Activated T-cell treated with anti-CD3 and anti-CD28 coated beads, Interleukin-2, amount 50 U/mL, for 4 hours (primary cell): ENCODE measurements at regions not wholly inside any gene's neighbourhood (a gene's known extent, or its start where the extent isn't known, plus 50 kb on each side); places are given as distances from the start of the nearest gene placed in this dataset.

Experiments
- ATAC-seq, 2 donors: fragments of 200-7000 bp; cut with Tn5 transposase; one replicate each; pipeline ENCODE4 v1.10.0; 2021
- DNase-seq: peaks from one replicate; pipeline ENCODE4 v3.0.0-alpha.2; 2020
- H3K27me3 Mint-ChIP-seq: one replicate; pipeline ENCODE4 v1.8.0; 2021; ENCODE audit warnings: low read depth, mixed read lengths
- H3K36me3 Mint-ChIP-seq: one replicate; pipeline ENCODE4 v1.8.0; 2022; ENCODE audit warnings: mixed read lengths; ENCODE audit not compliant: insufficient read depth
- H3K4me1 Mint-ChIP-seq: one replicate; pipeline ENCODE4 v1.8.0; 2021; ENCODE audit warnings: low read depth, mixed read lengths
- H3K4me3 Mint-ChIP-seq: one replicate; pipeline ENCODE4 v1.8.0; 2021; ENCODE audit warnings: mild to moderate bottlenecking, moderate library complexity, mixed read lengths
- H3K9me3 Mint-ChIP-seq: one replicate; pipeline ENCODE4 v1.8.0; 2021; ENCODE audit warnings: mixed read lengths

GRCh38 chr2:239689410-239689809, 288.6 kb upstream of the HDAC4 start:
- Mint-ChIP-seq H3K27me3 (peaks cover 17% of the 10 kb centered on the region), H3K4me1 (no peaks in the 10 kb centered on the region), H3K4me3 (no peak overlapping the region), H3K9me3 (no peaks in the 10 kb centered on the region), H3K36me3 (no peaks in the 10 kb centered on the region)
- ATAC-seq (no peak), DNase-seq (no peak)

GRCh38 chr2:239688840-239689239, 288.0 kb upstream of the HDAC4 start:
- no peak for DNase-seq
- H3K36me3 Mint-ChIP-seq, result no peaks in the 10 kb centered on the region

GRCh38 chr2:239688122-239688681, 287.4 kb upstream of the HDAC4 start:
- no peaks in the 10 kb centered on the region for H3K9me3 Mint-ChIP-seq
- no peaks in the 10 kb centered on the region for H3K4me1 Mint-ChIP-seq
- H3K4me3 Mint-ChIP-seq, result no peak overlapping the region
- no peak for DNase-seq
- no peak for ATAC-seq
- no peaks in the 10 kb centered on the region for H3K36me3 Mint-ChIP-seq
- H3K27me3 Mint-ChIP-seq, result peaks cover 24% of the 10 kb centered on the region

More at GRCh38 chr2:239688840-239689239, 288.0 kb upstream of the HDAC4 start:
- Mint-ChIP-seq H3K27me3 (peaks cover 22% of the 10 kb centered on the region), H3K4me3 (no peak overlapping the region), H3K9me3 (no peaks in the 10 kb centered on the region), H3K4me1 (no peaks in the 10 kb centered on the region)
- no peak for ATAC-seq

- peaks cover 5% of the 10 kb centered on the region for H3K9me3 Mint-ChIP-seq
- no peak for ATAC-seq
- no peaks in the 10 kb centered on the region for H3K4me1 Mint-ChIP-seq
- no peak for DNase-seq
- H3K4me3 Mint-ChIP-seq, result no peak overlapping the region
- H3K36me3 Mint-ChIP-seq, result no peaks in the 10 kb centered on the region
- peaks cover 29% of the 10 kb centered on the region for H3K27me3 Mint-ChIP-seq
Measured at GRCh38 chr2:239687441-239687840, 286.6 kb upstream of the HDAC4 start.

- Mint-ChIP-seq H3K9me3 (peaks cover 5% of the 10 kb centered on the region), H3K36me3 (no peaks in the 10 kb centered on the region), H3K27me3 (peaks cover 30% of the 10 kb centered on the region), H3K4me3 (no peak overlapping the region), H3K4me1 (no peaks in the 10 kb centered on the region)
- ATAC-seq (no peak), DNase-seq (no peak)
Measured at GRCh38 chr2:239685965-239686364, 285.1 kb upstream of the HDAC4 start.

GRCh38 chr2:239685556-239685955, 284.7 kb upstream of the HDAC4 start:
- no peaks in the 10 kb centered on the region for H3K4me1 Mint-ChIP-seq
- peaks cover 5% of the 10 kb centered on the region for H3K9me3 Mint-ChIP-seq
- no peak overlapping the region for H3K4me3 Mint-ChIP-seq
- peaks cover 30% of the 10 kb centered on the region for H3K27me3 Mint-ChIP-seq
- no peak for ATAC-seq
- DNase-seq, result no peak
- no peaks in the 10 kb centered on the region for H3K36me3 Mint-ChIP-seq

- Mint-ChIP-seq H3K9me3 (peaks cover 5% of the 10 kb centered on the region), H3K27me3 (peaks cover 30% of the 10 kb centered on the region), H3K4me3 (no peak overlapping the region), H3K36me3 (no peaks in the 10 kb centered on the region), H3K4me1 (no peaks in the 10 kb centered on the region)
- DNase-seq, result no peak
- ATAC-seq, result no peak
Measured at GRCh38 chr2:239684996-239685395, 284.2 kb upstream of the HDAC4 start.

GRCh38 chr2:239684271-239684810, 283.5 kb upstream of the HDAC4 start:
- no peaks in the 10 kb centered on the region for H3K4me1 Mint-ChIP-seq
- ATAC-seq (no peak), DNase-seq (no peak)
- no peaks in the 10 kb centered on the region for H3K36me3 Mint-ChIP-seq
- H3K4me3 Mint-ChIP-seq, result no peak overlapping the region
- peaks cover 30% of the 10 kb centered on the region for H3K27me3 Mint-ChIP-seq
- H3K9me3 Mint-ChIP-seq, result peaks cover 5% of the 10 kb centered on the region

- DNase-seq (no peak), ATAC-seq (no peak)
- no peaks in the 10 kb centered on the region for H3K4me1 Mint-ChIP-seq
- peaks cover 25% of the 10 kb centered on the region for H3K27me3 Mint-ChIP-seq
- peaks cover 5% of the 10 kb centered on the region for H3K9me3 Mint-ChIP-seq
- H3K36me3 Mint-ChIP-seq, result no peaks in the 10 kb centered on the region
- H3K4me3 Mint-ChIP-seq, result no peak overlapping the region
Measured at GRCh38 chr2:239682518-239682917, 281.7 kb upstream of the HDAC4 start.

- no peaks in the 10 kb centered on the region for H3K4me1 Mint-ChIP-seq
- peaks cover 5% of the 10 kb centered on the region for H3K9me3 Mint-ChIP-seq
- no peak overlapping the region for H3K4me3 Mint-ChIP-seq
- ATAC-seq (no peak), DNase-seq (no peak)
- H3K27me3 Mint-ChIP-seq, result peaks cover 16% of the 10 kb centered on the region
- H3K36me3 Mint-ChIP-seq, result no peaks in the 10 kb centered on the region
Measured at GRCh38 chr2:239679755-239680154, 278.9 kb upstream of the HDAC4 start.

GRCh38 chr2:239678666-239679296, 278.0 kb upstream of the HDAC4 start:
- DNase-seq (no peak), ATAC-seq (no peak)
- Mint-ChIP-seq H3K4me3 (no peak overlapping the region), H3K36me3 (no peaks in the 10 kb centered on the region), H3K9me3 (peaks cover 5% of the 10 kb centered on the region), H3K4me1 (no peaks in the 10 kb centered on the region), H3K27me3 (peaks cover 8% of the 10 kb centered on the region)

GRCh38 chr2:239678186-239678490, 277.3 kb upstream of the HDAC4 start:
- Mint-ChIP-seq H3K9me3 (peaks cover 5% of the 10 kb centered on the region), H3K4me1 (no peaks in the 10 kb centered on the region), H3K4me3 (no peak overlapping the region), H3K36me3 (no peaks in the 10 kb centered on the region), H3K27me3 (peaks cover 6% of the 10 kb centered on the region)
- ATAC-seq (no peak), DNase-seq (no peak)

- peaks cover 3% of the 10 kb centered on the region for H3K27me3 Mint-ChIP-seq
- H3K36me3 Mint-ChIP-seq, result no peaks in the 10 kb centered on the region
- DNase-seq (no peak), ATAC-seq (no peak)
- peaks cover under 1% of the 10 kb centered on the region for H3K9me3 Mint-ChIP-seq
- no peak overlapping the region for H3K4me3 Mint-ChIP-seq
- H3K4me1 Mint-ChIP-seq, result no peaks in the 10 kb centered on the region
Measured at GRCh38 chr2:239677453-239678185, 276.8 kb upstream of the HDAC4 start.

GRCh38 chr2:239676716-239677452, 276.1 kb upstream of the HDAC4 start:
- DNase-seq (no peak), ATAC-seq (no peak)
- H3K4me1 Mint-ChIP-seq, result no peaks in the 10 kb centered on the region
- peaks cover 2% of the 10 kb centered on the region for H3K27me3 Mint-ChIP-seq
- no peak overlapping the region for H3K4me3 Mint-ChIP-seq
- H3K9me3 Mint-ChIP-seq, result no peaks in the 10 kb centered on the region
- no peaks in the 10 kb centered on the region for H3K36me3 Mint-ChIP-seq
